NCI-H1417 (cell line): ENCODE measurements at regions not wholly inside any gene's neighbourhood (a gene's known extent, or its start where the extent isn't known, plus 50 kb on each side); places are given as distances from the start of the nearest gene placed in this dataset.

ENCODE experiments used
- DNase-seq, 3 experiments: peaks; one replicate each; lab custom pipeline; 2025; lab: John Stamatoyannopoulos, UW

- DNase-seq, result no peak
Measured at GRCh38 chr16:35862242-35862641, 2402.8 kb downstream of the TP53TG3F start.

- DNase-seq, result no peak
Measured at GRCh38 chr16:35868630-35869029, 2409.2 kb downstream of the TP53TG3F start.

DNA sequence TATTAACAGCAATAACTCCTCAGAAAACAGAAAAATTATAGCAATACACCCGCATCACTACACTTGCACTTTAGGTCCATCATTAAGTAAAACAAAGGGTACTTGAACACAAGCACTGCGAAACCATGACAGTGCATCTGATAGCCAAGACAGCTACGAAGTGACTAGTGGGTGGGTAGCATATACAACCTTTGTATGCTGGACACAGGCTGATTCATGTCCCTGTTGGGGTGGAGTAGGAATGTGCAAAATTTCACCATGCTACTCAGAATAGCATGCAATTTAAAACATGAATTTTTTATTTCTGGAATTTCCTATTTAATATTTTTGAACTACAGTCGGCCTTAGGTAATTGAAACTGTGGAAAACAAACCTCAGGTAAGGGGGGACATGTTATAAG is 2414.1 kb downstream of the TP53TG3F start:
- no peak for DNase-seq

- DNase-seq, result no peak
Measured at GRCh38 chr16:35881654-35882053, 2422.2 kb downstream of the TP53TG3F start.

- no peak for DNase-seq
Measured at GRCh38 chr16:35906440-35906839, 2447.0 kb downstream of the TP53TG3F start.

- no peak for DNase-seq
Measured at GRCh38 chr16:35908152-35908551, 2448.7 kb downstream of the TP53TG3F start.

DNA sequence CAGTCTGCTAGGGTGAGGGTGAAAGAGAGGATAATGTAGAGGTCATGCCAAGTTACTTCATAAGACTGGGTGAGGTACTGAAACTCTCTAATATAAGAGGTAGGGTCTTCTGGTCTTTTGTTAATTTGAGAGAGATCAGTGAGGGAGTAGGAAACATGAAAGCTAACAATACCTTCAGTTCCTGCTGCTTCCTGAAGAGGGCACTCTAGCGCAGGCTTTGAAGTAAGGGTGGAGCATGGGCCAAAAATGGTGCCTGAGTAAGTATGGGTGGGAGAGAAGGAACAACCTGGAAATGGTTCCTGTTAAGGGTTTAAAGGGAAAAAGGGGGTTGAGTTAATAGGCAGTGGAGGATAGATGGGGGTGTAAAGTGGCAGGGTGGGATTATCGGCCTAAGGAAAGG is 2449.5 kb downstream of the TP53TG3F start:
- no peak for DNase-seq

DNA sequence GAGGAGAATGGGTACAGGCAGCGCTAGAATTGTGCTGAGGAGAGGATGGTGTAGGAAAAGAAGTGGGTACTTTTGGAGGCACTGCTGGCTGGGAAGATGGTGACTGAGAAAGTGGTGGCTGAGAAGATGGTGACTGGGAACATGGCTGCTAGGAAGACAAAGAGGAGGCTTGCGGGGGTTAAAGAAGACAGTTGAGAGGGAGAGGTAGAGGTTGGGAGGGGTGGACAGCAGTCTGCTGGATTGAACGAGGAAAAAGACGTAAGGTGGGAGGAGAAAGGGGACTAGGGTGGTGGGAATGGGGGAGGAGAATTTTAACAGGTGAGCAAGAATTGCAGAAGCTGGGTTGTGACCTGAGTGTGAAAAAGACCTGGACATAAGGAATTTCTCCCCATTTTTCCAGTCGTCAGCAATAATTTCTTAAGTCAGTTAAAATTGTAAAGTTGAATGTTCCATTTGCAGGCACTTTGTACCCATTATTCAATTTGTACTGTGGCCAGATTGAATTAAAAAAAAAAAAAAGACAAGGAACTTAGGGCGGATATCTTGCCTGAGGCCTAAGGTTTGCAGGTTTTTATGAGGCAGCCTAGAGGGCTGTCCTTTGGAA is 2450.0 kb downstream of the TP53TG3F start:
- DNase-seq, result no peak

DNA sequence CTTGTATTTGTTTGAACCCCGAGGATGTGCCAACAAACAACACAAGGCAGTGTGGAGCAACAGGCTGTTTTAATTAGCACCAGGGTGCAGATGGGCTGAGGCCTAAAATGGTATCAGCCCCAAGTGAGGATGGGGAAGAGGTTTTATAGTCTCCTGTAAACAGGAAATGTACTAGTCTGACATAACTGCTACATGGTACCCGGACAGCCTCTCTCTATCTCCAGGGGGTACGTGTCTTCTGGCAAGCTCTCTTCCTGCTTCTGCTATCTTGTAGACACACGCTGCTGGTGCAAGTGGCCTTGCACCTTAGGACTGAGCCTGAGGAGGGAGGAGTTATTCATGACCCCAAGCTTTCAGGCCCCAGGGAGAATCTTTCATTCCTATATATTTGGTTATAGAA is 2451.0 kb downstream of the TP53TG3F start:
- DNase-seq, result no peak

- DNase-seq, result no peak
Measured at GRCh38 chr16:35911899-35912298, 2452.5 kb downstream of the TP53TG3F start.

DNA sequence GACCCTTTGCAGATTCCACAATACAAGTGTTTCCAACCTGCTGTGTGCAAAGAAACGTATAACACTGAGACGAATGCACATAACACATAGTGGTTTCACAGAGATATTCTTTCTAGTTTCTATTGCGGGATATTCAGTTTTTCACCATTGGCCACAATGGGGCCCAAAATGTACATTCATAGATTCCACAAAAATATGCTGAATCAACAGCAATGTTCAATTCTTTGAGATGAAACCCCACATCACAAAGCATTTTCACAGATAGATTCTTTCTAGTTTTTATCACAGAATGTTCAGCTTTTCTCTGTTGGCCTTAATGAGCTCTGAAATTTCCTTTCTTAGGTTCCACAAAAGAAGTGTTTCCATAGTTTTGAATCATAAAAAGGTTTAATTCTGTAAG is 2472.3 kb downstream of the TP53TG3F start:
- DNase-seq, result no peak
